WERI-Rb-1 (cell line): ENCODE measurements at regions not wholly inside any gene's neighbourhood (a gene's known extent, or its start where the extent isn't known, plus 50 kb on each side); places are given as distances from the start of the nearest gene placed in this dataset.
A peak's percentile ranks its signal among the peaks of the same experiment; 100 is the strongest.

Source experiments
- DNase-seq: peaks from one replicate; pipeline ENCODE4 v3.0.0-alpha.2; 2020
- H3K27ac ChIP-seq: fragments of 250-450 bp; sonication (Bioruptor Pico); 2 replicates; pipeline ENCODE4 v1.5.1; 2020; ENCODE audit warnings: mild to moderate bottlenecking, moderate library complexity
- H3K27me3 ChIP-seq: fragments of 250-450 bp; sonication (Bioruptor Pico); 2 replicates; pipeline ENCODE4 v1.5.1; 2021; ENCODE audit warnings: mild to moderate bottlenecking, low read depth, moderate library complexity; ENCODE audit not compliant: insufficient read depth, severe bottlenecking
- H3K36me3 ChIP-seq: fragments of 250-450 bp; sonication (Bioruptor Pico); 2 replicates; pipeline ENCODE4 v1.5.1; 2020; ENCODE audit warnings: mild to moderate bottlenecking, moderate library complexity
- H3K4me3 ChIP-seq: 2 replicates; pipeline ENCODE4 v1.5.1; 2011; ENCODE audit warnings: low read depth, mild to moderate bottlenecking, control low read depth, low read length
- H3K9me3 ChIP-seq: fragments of 250-450 bp; sonication (Bioruptor Pico); 2 replicates; pipeline ENCODE4 v1.5.1; 2021; ENCODE audit warnings: mild to moderate bottlenecking, moderate library complexity; ENCODE audit not compliant: severe bottlenecking
- TF ChIP-seq, protein P1 (sequence below): IDR thresholded peaks from 2 replicates; pipeline ENCODE4 v1.5.1; 2011; ENCODE audit warnings: low read depth, mild to moderate bottlenecking, control low read depth, inconsistent platforms, low read length

DNA sequence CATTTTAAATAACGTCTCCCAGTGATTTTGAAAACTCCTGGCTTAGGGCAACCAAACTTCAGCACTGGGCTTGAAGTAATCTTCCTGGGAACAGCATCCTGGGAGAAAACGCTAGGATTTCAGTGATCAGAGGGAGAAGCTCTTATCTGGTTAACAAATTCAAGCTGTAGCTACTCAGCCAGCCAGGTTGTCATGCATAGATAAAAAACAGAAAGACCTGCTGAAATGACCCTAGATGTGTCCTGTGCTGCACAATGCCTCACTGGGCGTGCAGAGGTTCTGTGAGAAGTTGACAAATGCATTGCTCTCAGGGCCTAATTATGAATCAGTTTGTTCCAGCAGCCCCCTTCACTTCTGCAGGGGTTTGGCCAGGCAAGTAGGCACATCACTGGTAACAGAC is 68.9 kb upstream of the CHCHD3 start:
- Histone ChIP-seq H3K36me3 (no peaks in the 10 kb centered on the region), H3K27me3 (no peaks in the 10 kb centered on the region), H3K27ac (no peak overlapping the region), H3K9me3 (no peaks in the 10 kb centered on the region), H3K4me3 (no peak overlapping the region)
- TF ChIP-seq, protein P1, sequence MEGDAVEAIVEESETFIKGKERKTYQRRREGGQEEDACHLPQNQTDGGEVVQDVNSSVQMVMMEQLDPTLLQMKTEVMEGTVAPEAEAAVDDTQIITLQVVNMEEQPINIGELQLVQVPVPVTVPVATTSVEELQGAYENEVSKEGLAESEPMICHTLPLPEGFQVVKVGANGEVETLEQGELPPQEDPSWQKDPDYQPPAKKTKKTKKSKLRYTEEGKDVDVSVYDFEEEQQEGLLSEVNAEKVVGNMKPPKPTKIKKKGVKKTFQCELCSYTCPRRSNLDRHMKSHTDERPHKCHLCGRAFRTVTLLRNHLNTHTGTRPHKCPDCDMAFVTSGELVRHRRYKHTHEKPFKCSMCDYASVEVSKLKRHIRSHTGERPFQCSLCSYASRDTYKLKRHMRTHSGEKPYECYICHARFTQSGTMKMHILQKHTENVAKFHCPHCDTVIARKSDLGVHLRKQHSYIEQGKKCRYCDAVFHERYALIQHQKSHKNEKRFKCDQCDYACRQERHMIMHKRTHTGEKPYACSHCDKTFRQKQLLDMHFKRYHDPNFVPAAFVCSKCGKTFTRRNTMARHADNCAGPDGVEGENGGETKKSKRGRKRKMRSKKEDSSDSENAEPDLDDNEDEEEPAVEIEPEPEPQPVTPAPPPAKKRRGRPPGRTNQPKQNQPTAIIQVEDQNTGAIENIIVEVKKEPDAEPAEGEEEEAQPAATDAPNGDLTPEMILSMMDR, result no peak
- no peak for DNase-seq

DNA sequence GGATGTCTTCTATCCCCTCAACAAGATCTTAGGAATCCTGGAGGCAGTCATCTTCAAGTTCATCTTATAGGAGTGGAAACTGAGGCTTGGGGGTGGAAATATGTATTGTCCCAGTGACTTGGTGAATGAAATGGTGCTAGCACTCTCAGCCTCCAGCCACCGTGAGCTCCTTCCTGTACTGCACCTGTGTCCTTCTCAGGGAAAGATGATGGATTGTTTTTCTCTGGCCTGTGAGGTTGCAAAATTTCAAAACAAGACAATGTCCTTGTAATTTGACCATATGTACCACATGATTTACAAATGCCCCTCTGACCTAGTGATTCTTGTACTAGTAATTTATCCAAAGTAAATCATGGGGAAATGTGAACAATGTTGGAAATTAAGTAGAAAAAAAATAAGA is 71.0 kb upstream of the CHCHD3 start:
- no peak for DNase-seq
- H3K27ac ChIP-seq, result no peak overlapping the region
- no peaks in the 10 kb centered on the region for H3K9me3 ChIP-seq
- H3K4me3 ChIP-seq, result no peak overlapping the region
- TF ChIP-seq, protein P1, result no peak
- no peaks in the 10 kb centered on the region for H3K27me3 ChIP-seq
- H3K36me3 ChIP-seq, result no peaks in the 10 kb centered on the region

DNA sequence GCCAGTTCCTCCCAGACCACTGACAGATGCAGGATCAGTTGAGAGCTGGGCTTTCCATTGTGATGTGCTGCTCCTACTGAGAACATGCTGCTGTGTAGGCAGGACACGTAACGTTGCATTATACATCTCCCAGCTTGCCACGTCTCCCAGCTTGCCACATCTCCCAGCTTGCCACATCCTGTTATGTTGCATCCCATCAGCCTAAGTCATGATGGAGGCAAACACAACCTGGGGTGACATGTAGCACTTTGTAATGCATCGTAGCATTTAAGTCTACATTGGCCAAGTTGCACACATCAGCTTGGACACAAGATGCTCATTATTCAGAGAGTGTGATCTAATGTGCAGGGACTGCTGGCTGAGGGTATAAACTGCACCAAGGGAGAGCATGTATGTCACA is 73.3 kb upstream of the CHCHD3 start:
- H3K9me3 ChIP-seq, result no peaks in the 10 kb centered on the region
- no peaks in the 10 kb centered on the region for H3K36me3 ChIP-seq
- TF ChIP-seq, protein P1, result no peak
- no peak for DNase-seq
- no peaks in the 10 kb centered on the region for H3K27me3 ChIP-seq
- no peak overlapping the region for H3K27ac ChIP-seq
- H3K4me3 ChIP-seq, result no peak overlapping the region

DNA sequence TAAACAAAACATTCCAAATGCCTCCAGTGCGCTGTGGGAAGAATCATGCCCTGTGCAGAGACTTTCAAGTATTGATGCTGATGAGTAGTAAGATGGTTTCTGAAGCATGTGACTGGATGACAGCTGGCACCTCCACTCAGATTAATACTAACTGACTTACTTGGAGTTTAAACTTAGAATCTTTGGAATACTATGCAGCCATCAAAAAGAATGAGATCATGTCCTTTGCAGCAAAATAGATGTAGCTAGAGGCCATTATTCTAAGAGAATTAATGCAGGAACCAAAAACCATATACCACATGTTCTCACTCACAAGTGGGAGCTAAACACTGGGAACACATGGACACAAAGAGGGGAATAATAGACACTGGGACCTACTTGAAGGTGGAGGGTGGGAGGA is 73.8 kb upstream of the CHCHD3 start:
- Histone ChIP-seq H3K4me3 (no peak overlapping the region), H3K9me3 (no peaks in the 10 kb centered on the region), H3K27ac (no peak overlapping the region), H3K27me3 (no peaks in the 10 kb centered on the region), H3K36me3 (no peaks in the 10 kb centered on the region)
- TF ChIP-seq, protein P1, result no peak
- DNase-seq, result no peak

DNA sequence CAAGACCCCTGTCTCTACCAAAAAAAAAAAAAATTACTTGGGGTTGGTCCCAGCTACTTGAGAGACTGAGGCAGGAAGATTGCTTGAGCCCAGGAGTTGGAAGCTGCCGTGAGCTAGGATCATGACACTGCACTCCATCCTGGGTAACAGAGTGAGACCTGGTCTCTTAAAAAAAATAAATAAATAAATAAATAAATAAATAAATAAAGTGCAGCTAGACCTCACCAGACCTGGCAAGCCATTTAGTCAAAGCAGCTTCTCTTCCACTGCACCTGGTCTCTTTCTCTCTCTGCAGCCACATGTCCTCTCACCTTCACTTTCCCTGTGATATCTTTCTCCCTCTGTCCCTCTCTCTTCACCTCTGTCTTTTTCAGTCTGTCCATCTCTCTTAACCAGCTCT is 75.2 kb upstream of the CHCHD3 start:
- no peaks in the 10 kb centered on the region for H3K36me3 ChIP-seq
- no peak overlapping the region for H3K4me3 ChIP-seq
- H3K9me3 ChIP-seq, result no peaks in the 10 kb centered on the region
- DNase-seq, result no peak
- no peaks in the 10 kb centered on the region for H3K27me3 ChIP-seq
- no peak overlapping the region for H3K27ac ChIP-seq
- TF ChIP-seq, protein P1, result no peak

DNA sequence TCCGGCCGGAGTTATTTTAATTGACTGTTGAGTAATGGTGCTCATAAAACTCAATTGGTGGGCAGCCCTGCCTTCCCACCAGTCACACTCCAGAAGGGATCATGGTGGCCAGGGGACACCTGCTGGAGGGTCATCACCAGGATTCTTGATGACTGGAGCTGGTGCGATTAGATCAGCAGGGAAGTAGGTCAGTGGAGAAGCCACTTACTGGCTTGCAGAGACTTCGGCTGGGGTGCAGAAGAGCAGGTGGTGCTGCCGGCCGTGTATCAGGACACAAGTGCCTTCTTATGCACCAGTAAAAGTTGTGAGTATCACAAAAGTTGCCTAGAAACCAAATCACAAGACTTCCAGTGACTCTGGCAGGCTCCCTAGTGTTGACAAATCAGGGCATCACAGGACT is 82.6 kb upstream of the CHCHD3 start:
- no peak overlapping the region for H3K4me3 ChIP-seq
- H3K36me3 ChIP-seq, result no peaks in the 10 kb centered on the region
- peak; percentile 21 for DNase-seq
- H3K27ac ChIP-seq, result no peak overlapping the region
- TF ChIP-seq, protein P1, result no peak
- H3K9me3 ChIP-seq, result no peaks in the 10 kb centered on the region
- no peaks in the 10 kb centered on the region for H3K27me3 ChIP-seq
